ENCODE measurements at regions not wholly inside any gene's neighbourhood (a gene's known extent, or its start where the extent isn't known, plus 50 kb on each side); places are given as distances from the start of the nearest gene placed in this dataset.

- CTCF ChIA-PET: no interaction called here
- no peaks in the 10 kb centered on the region for H3K27me3 Mint-ChIP-seq (ENCODE audit: low read depth)
- H3K4me1 Mint-ChIP-seq: peaks cover 19% of the 10 kb centered on the region; the same call in 1 of the 2 replicates
- POLR2A ChIA-PET: no interaction called here
- no peak for ATAC-seq
- no peaks in the 10 kb centered on the region for H3K36me3 Mint-ChIP-seq
- no peak for DNase-seq (ENCODE audit: low spot score)
- TF ChIP-seq ATF1 (CRISPR knock-in tag; IDR thresholded peaks at IDR 0.05) (no peak), NFYB (CRISPR knock-in tag; conservative IDR thresholded peaks at IDR 0.05; ENCODE audit: low read depth) (no peak), SMAD3 (CRISPR knock-in tag; IDR thresholded peaks at IDR 0.05; ENCODE audit: borderline replicate concordance) (no peak)
- H3K27ac Mint-ChIP-seq: no peak overlapping the region
- no peaks in the 10 kb centered on the region for H3K9me3 Mint-ChIP-seq
- no peak overlapping the region for H3K4me3 Mint-ChIP-seq
These were observed 243.9 kb downstream of the TBL1XR1 start for GRCh38 chr3:176953106-176954060.

GRCh38 chr3:176951586-176952292, 245.5 kb downstream of the TBL1XR1 start:
- no peaks in the 10 kb centered on the region for H3K9me3 Mint-ChIP-seq
- H3K27me3 Mint-ChIP-seq (ENCODE audit: low read depth): no peaks in the 10 kb centered on the region
- ChIA-PET POLR2A (interaction anchor here (0.6 kb wide), 1 partner anchor 1284 kb away, joined by 3 read pairs; no protein-coding TSS in a partner anchor), CTCF (no interaction called here)
- H3K4me3 Mint-ChIP-seq: no peak overlapping the region
- TF ChIP-seq ZBTB43 (CRISPR knock-in tag; IDR thresholded peaks at IDR 0.05) (no peak), ZBTB21 (CRISPR knock-in tag; IDR thresholded peaks at IDR 0.05; ENCODE audit: borderline replicate concordance) (no peak), ZNF263 (CRISPR knock-in tag; IDR thresholded peaks at IDR 0.05; ENCODE audit: low read depth) (no peak), ZNF416 (CRISPR knock-in tag; IDR thresholded peaks at IDR 0.05) (no peak), ARID4B (CRISPR knock-in tag; IDR thresholded peaks at IDR 0.05; ENCODE audit: borderline replicate concordance) (no peak)
- TF ChIP-seq, protein P1, sequence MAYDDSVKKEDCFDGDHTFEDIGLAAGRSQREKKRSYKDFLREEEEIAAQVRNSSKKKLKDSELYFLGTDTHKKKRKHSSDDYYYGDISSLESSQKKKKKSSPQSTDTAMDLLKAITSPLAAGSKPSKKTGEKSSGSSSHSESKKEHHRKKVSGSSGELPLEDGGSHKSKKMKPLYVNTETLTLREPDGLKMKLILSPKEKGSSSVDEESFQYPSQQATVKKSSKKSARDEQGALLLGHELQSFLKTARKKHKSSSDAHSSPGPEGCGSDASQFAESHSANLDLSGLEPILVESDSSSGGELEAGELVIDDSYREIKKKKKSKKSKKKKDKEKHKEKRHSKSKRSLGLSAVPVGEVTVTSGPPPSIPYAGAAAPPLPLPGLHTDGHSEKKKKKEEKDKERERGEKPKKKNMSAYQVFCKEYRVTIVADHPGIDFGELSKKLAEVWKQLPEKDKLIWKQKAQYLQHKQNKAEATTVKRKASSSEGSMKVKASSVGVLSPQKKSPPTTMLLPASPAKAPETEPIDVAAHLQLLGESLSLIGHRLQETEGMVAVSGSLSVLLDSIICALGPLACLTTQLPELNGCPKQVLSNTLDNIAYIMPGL (CRISPR knock-in tag; IDR thresholded peaks at IDR 0.05): no peak
- no peaks in the 10 kb centered on the region for H3K36me3 Mint-ChIP-seq
- DNase-seq (ENCODE audit: low spot score): no peak
- H3K27ac Mint-ChIP-seq: no peak overlapping the region
- H3K4me1 Mint-ChIP-seq: peaks cover 20% of the 10 kb centered on the region
- no peak for ATAC-seq

- Mint-ChIP-seq H3K9me3 (no peaks in the 10 kb centered on the region), H3K4me1 (peaks cover 23% of the 10 kb centered on the region), H3K4me3 (no peak overlapping the region), H3K27me3 (ENCODE audit: low read depth) (no peaks in the 10 kb centered on the region), H3K27ac (no peak overlapping the region), H3K36me3 (no peaks in the 10 kb centered on the region)
- POLR2A ChIA-PET: no interaction called here
- ATAC-seq: no peak
- DNase-seq (ENCODE audit: low spot score): no peak
- TF ChIP-seq ETV6 (CRISPR knock-in tag; IDR thresholded peaks at IDR 0.05) (no peak), OVOL2 (CRISPR knock-in tag; IDR thresholded peaks at IDR 0.05; ENCODE audit: borderline replicate concordance) (no peak), MXD4 (CRISPR knock-in tag; IDR thresholded peaks at IDR 0.05; ENCODE audit: borderline replicate concordance) (no peak), ZBTB21 (CRISPR knock-in tag; IDR thresholded peaks at IDR 0.05; ENCODE audit: borderline replicate concordance) (no peak), ATF1 (CRISPR knock-in tag; IDR thresholded peaks at IDR 0.05) (no peak)
- TF ChIP-seq, protein P2, sequence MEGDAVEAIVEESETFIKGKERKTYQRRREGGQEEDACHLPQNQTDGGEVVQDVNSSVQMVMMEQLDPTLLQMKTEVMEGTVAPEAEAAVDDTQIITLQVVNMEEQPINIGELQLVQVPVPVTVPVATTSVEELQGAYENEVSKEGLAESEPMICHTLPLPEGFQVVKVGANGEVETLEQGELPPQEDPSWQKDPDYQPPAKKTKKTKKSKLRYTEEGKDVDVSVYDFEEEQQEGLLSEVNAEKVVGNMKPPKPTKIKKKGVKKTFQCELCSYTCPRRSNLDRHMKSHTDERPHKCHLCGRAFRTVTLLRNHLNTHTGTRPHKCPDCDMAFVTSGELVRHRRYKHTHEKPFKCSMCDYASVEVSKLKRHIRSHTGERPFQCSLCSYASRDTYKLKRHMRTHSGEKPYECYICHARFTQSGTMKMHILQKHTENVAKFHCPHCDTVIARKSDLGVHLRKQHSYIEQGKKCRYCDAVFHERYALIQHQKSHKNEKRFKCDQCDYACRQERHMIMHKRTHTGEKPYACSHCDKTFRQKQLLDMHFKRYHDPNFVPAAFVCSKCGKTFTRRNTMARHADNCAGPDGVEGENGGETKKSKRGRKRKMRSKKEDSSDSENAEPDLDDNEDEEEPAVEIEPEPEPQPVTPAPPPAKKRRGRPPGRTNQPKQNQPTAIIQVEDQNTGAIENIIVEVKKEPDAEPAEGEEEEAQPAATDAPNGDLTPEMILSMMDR (IDR thresholded peaks at IDR 0.05): no peak
- TF ChIP-seq, protein P3, sequence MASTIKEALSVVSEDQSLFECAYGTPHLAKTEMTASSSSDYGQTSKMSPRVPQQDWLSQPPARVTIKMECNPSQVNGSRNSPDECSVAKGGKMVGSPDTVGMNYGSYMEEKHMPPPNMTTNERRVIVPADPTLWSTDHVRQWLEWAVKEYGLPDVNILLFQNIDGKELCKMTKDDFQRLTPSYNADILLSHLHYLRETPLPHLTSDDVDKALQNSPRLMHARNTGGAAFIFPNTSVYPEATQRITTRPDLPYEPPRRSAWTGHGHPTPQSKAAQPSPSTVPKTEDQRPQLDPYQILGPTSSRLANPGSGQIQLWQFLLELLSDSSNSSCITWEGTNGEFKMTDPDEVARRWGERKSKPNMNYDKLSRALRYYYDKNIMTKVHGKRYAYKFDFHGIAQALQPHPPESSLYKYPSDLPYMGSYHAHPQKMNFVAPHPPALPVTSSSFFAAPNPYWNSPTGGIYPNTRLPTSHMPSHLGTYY (CRISPR knock-in tag; IDR thresholded peaks at IDR 0.05): no peak
- TF ChIP-seq, protein P1 (CRISPR knock-in tag; IDR thresholded peaks at IDR 0.05): no peak
- CTCF ChIA-PET: no interaction called here
These were observed 246.1 kb downstream of the TBL1XR1 start for GRCh38 chr3:176951144-176951543.

Measured in WTC11 (cell line).